ENCODE measurements at regions not wholly inside any gene's neighbourhood (a gene's known extent, or its start where the extent isn't known, plus 50 kb on each side); places are given as distances from the start of the nearest gene placed in this dataset.

- TF ChIP-seq POLR2AphosphoS5 (IDR thresholded peaks at IDR 0.05) (no peak), POLR2A (IDR thresholded peaks at IDR 0.05) (no peak), CTCF (IDR thresholded peaks at IDR 0.05) (no peak), EP300 (IDR thresholded peaks at IDR 0.05; ENCODE audit: low read depth) (no peak)
- no peaks in the 10 kb centered on the region for H3K4me1 ChIP-seq
- no peak for DNase-seq
- H3K9me3 ChIP-seq, result no peaks in the 10 kb centered on the region
- in situ Hi-C loops (cut with MboI; ENCODE audit: low pct_ligation_motif_present in 1 of 4, low pct_unique_long_range_greater_than_20kb in 1 of 4, low sequenced_read_pairs in 3 of 4), result no loop called here
- intact Hi-C loops (cut with DNase I; ENCODE audit: low total_unique reads), result no loop called here
- 67 to 96% methylated on average over 1 of the region's 1 CpG for WGBS, 2 donors (ENCODE audit: low coverage in 1 of 2)
- no peaks in the 10 kb centered on the region for H3K36me3 ChIP-seq
- H3K27ac ChIP-seq, result no peak overlapping the region
- H3K4me3 ChIP-seq, result no peak overlapping the region
- H3K27me3 ChIP-seq, result no peaks in the 10 kb centered on the region
Measured at GRCh38 chr7:38025815-38026214, 105.4 kb downstream of the EPDR1 start.

GRCh38 chr7:38027884-38028455 lies 107.5 kb downstream of the EPDR1 start:
- WGBS, 2 donors (ENCODE audit: low coverage in 1 of 2), result 69 to 80% methylated on average over 3 to 4 of the region's 4 CpGs

DNA sequence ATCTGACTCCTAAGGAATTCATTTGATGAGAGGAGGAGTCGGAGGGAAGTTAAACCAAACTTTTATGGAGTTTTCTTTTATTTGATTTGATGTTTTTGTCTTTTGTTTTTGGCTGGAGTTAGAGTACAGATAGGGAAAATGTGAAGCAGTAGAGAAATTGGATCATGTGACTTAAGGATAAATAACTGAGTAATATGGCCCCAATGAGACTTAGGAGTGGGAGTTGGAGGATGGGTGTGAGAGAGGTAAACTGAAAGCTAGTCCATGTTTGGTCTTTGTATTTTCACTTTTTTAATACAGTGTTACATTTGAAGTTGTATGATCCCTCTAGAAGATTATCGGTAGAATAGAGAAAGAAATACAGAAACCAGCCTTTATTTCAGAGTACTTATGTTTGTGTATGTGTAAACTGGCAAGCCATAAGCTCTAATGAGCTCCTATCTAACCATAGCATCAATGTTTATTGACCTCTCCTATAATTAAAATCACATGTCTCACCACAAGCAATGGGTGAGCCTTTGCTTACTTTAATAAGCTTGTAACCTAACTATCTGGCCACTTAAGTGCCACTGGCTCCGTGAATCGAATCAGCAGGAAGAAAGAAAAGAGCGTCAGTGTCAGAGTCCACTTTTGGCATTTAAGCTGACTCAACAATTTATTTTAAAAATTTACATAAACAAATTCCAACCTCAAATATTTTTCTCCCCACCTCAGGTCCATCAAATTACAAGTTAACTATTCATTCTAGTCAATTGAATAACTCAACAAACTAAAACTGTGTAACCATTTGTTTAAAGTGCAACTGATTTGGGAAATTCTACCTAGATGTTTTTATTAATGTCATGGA lies 113.8 kb downstream of the EPDR1 start:
- WGBS, 2 donors (ENCODE audit: low coverage in 1 of 2), result 44 to 47% methylated on average over 5 of the region's 5 CpGs
- H3K9me3 ChIP-seq, result no peaks in the 10 kb centered on the region
- H3K36me3 ChIP-seq, result no peaks in the 10 kb centered on the region
- no peaks in the 10 kb centered on the region for H3K4me1 ChIP-seq
- TF ChIP-seq POLR2A (IDR thresholded peaks at IDR 0.05), result no peak
- TF ChIP-seq CTCF (IDR thresholded peaks at IDR 0.05), result no peak
- no peak for TF ChIP-seq EP300 (IDR thresholded peaks at IDR 0.05; ENCODE audit: low read depth)
- no peak for TF ChIP-seq POLR2AphosphoS5 (IDR thresholded peaks at IDR 0.05)
- H3K27me3 ChIP-seq, result no peaks in the 10 kb centered on the region
- no peak for DNase-seq
- no peak overlapping the region for H3K4me3 ChIP-seq
- in situ Hi-C loops (cut with MboI; ENCODE audit: low pct_ligation_motif_present in 1 of 4, low pct_unique_long_range_greater_than_20kb in 1 of 4, low sequenced_read_pairs in 3 of 4) (no loop called here), intact Hi-C loops (cut with DNase I; ENCODE audit: low total_unique reads) (no loop called here)
- no peak overlapping the region for H3K27ac ChIP-seq

More at GRCh38 chr7:38027884-38028455, 107.5 kb downstream of the EPDR1 start:
- Histone ChIP-seq H3K9me3 (no peaks in the 10 kb centered on the region), H3K4me3 (no peak overlapping the region), H3K27me3 (no peaks in the 10 kb centered on the region), H3K36me3 (no peaks in the 10 kb centered on the region), H3K4me1 (no peaks in the 10 kb centered on the region), H3K27ac (no peak overlapping the region)
- in situ Hi-C loops (cut with MboI; ENCODE audit: low pct_ligation_motif_present in 1 of 4, low pct_unique_long_range_greater_than_20kb in 1 of 4, low sequenced_read_pairs in 3 of 4) (no loop called here), intact Hi-C loops (cut with DNase I; ENCODE audit: low total_unique reads) (no loop called here)
- TF ChIP-seq POLR2A (IDR thresholded peaks at IDR 0.05) (no peak), POLR2AphosphoS5 (IDR thresholded peaks at IDR 0.05) (no peak), CTCF (IDR thresholded peaks at IDR 0.05) (no peak), EP300 (IDR thresholded peaks at IDR 0.05; ENCODE audit: low read depth) (no peak)
- no peak for DNase-seq

DNA sequence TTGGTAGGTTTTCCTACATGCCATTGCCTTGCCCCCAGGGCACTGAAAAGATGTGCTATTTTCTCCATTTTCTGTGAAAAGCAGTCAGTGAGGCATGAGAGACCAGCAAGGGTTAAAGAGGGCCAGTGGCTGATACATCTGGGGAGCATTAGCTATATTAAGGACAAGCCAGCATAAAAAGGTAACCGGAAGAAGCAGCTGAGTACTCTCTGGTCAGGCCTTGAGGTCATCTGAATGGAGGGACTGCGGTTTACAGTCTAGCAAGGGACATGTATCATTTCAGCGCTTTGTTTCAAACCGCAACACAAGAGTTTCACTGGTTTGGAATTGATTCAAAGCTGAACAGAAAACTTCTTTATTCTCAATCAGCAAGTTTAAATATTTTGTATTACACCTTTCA lies 120.4 kb downstream of the EPDR1 start:
- DNase-seq, result no peak
- in situ Hi-C loops (cut with MboI; ENCODE audit: low pct_ligation_motif_present in 1 of 4, low pct_unique_long_range_greater_than_20kb in 1 of 4, low sequenced_read_pairs in 3 of 4), result no loop called here
- 69 to 87% methylated on average over 4 of the region's 4 CpGs for WGBS, 2 donors (ENCODE audit: low coverage in 1 of 2)

More for the DNA sequence above, 120.4 kb downstream of the EPDR1 start:
- intact Hi-C loops (cut with DNase I; ENCODE audit: low total_unique reads), result no loop called here
- Histone ChIP-seq H3K4me3 (no peak overlapping the region), H3K4me1 (no peaks in the 10 kb centered on the region), H3K36me3 (no peaks in the 10 kb centered on the region), H3K27ac (no peak overlapping the region), H3K9me3 (no peaks in the 10 kb centered on the region), H3K27me3 (no peaks in the 10 kb centered on the region)
- no peak for TF ChIP-seq POLR2AphosphoS5 (IDR thresholded peaks at IDR 0.05)
- no peak for TF ChIP-seq CTCF (IDR thresholded peaks at IDR 0.05)
- TF ChIP-seq EP300 (IDR thresholded peaks at IDR 0.05; ENCODE audit: low read depth), result no peak
- TF ChIP-seq POLR2A (IDR thresholded peaks at IDR 0.05), result no peak
